Spleen (tissue), 11 donors: ENCODE measurements at regions not wholly inside any gene's neighbourhood (a gene's known extent, or its start where the extent isn't known, plus 50 kb on each side); places are given as distances from the start of the nearest gene placed in this dataset.

Source experiments
- DNase-seq: peaks from one replicate; pipeline ENCODE4 v3.0.0-alpha.2; 2020
- H3K27ac ChIP-seq, 8 donors: fragments of 200-600 bp; sonication (generic) in 7 of 8; 1 replicate in 4 of 8; 2 replicates in 4 of 8; pipeline versions ENCODE4 v1.5.0 to v1.8.0; 2016 to 2021; ENCODE audit warnings: inconsistent platforms in 4 of 8, mild to moderate bottlenecking in 4 of 8, moderate library complexity in 1 of 8
- H3K27me3 ChIP-seq, 7 donors: fragments of 200-600 bp; sonication (generic) in 6 of 7; replicated peaks in 1 of 7; 1 replicate in 4 of 7; 2 replicates in 3 of 7; pipeline versions ENCODE4 v1.5.0 to v1.8.0; 2016 to 2021; ENCODE audit warnings: inconsistent platforms in 3 of 7, mild to moderate bottlenecking in 1 of 7
- H3K36me3 ChIP-seq, 6 donors: fragments of 200-600 bp; sonication (generic) in 5 of 6; 1 replicate in 4 of 6; 2 replicates in 2 of 6; pipeline versions ENCODE4 v1.5.0 to v1.8.0; 2016 to 2021; ENCODE audit warnings: inconsistent platforms in 2 of 6
- H3K4me1 ChIP-seq, 6 donors: fragments of 200-600 bp; sonication (generic) in 5 of 6; 1 replicate in 3 of 6; 2 replicates in 3 of 6; pipeline versions ENCODE4 v1.5.0 to v1.8.0; 2016 to 2021; ENCODE audit warnings: inconsistent platforms in 3 of 6
- H3K4me3 ChIP-seq, 8 donors: fragments of 200-600 bp; sonication (generic) in 7 of 8; 1 replicate in 4 of 8; 2 replicates in 4 of 8; pipeline versions ENCODE4 v1.5.0 to v1.8.0; 2016 to 2021; ENCODE audit warnings: inconsistent platforms in 4 of 8, mild to moderate bottlenecking in 4 of 8, moderate library complexity in 2 of 8
- H3K9me3 ChIP-seq, 8 donors: fragments of 200-600 bp; sonication (generic) in 7 of 8; 1 replicate in 4 of 8; 2 replicates in 4 of 8; pipeline versions ENCODE4 v1.5.0 to v1.8.0; 2016 to 2021; ENCODE audit warnings: inconsistent platforms in 4 of 8
- CTCF ChIP-seq, 11 experiments: fragments of 200-600 bp in 7 of 11; fragments of 450-650 bp in 4 of 11; sonication (generic) in 4 of 11; IDR thresholded peaks in 8 of 11; conservative IDR thresholded peaks in 3 of 11; 1 replicate in 7 of 11; 2 replicates in 4 of 11; pipeline versions ENCODE4 v1.4.0 to v1.8.0; 2016 to 2021; ENCODE audit warnings: antibody characterized with exemption in 11 of 11, inconsistent platforms in 4 of 11, mild to moderate bottlenecking in 1 of 11
- POLR2A ChIP-seq, 3 donors: fragments of 450-650 bp; IDR thresholded peaks; one replicate each; pipeline ENCODE4 v1.5.1; 2017; ENCODE audit warnings: antibody characterized with exemption in 3 of 3, mild to moderate bottlenecking in 1 of 3
- POLR2AphosphoS5 ChIP-seq, 3 donors: sonication (generic); formaldehyde crosslinking; IDR thresholded peaks; one replicate each; pipeline ENCODE4 v1.5.1; 2017; ENCODE audit warnings: antibody characterized with exemption in 3 of 3
- WGBS, 5 donors: extraction: QIAGEN DNeasy Blood & Tissue Kit in 3 of 5; methylation state at CpG; one replicate each; pipeline versions ENCODE4 v1.1.5 to v1.1.7; 2013 to 2018; 5-methylcytosine and 5-hydroxymethylcytosine counted together
- intact Hi-C: fragments of 100-400 bp; cut with DNase I; formaldehyde crosslinking; loops from one replicate; pipeline ENCODE4 v1.15.0; 2023; ENCODE audit warnings: low total_unique reads
- donor health status: healthy with polysubstance abuse.
- donor health status: DM: no; HTN: no; CAD: no; lungs with moderate emphysema.
- donor health status: DM: no; HTN: no; CAD: no.
- donor health status: Bipolar disorder and iron deficiency.
- donor health status: healthy.
- donor health status: DM: no; HTN: no; CAD: no.
- donor health status: DM: yes; HTN: yes; CAD: no.

DNA sequence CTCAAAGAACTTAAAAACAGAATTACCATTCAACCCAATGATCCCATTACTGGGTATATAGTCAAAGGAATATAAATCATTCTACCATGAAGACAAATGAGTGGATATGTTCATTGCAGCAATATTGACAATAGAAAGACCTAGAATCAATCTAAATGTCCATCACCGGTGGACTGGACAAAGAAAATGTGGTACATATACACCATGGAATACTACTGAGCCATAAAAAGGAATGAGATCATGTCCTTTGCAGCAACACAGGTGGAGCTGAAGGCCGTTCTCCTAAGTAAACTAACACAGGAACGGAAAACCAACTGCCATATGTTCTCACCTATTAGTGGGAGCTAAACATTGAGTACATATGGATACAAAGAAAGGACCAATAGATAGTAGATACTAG is 576.7 kb upstream of the CITED2 start:
- H3K36me3 ChIP-seq: no peaks in the 10 kb centered on the region
- TF ChIP-seq CTCF (IDR thresholded peaks at IDR 0.05 in 8 of 11, conservative IDR thresholded peaks at IDR 0.05 in 3 of 11): no peak
- TF ChIP-seq POLR2AphosphoS5 (IDR thresholded peaks at IDR 0.05): no peak
- TF ChIP-seq POLR2A (IDR thresholded peaks at IDR 0.05): no peak
- no peak overlapping the region for H3K27ac ChIP-seq
- no peak overlapping the region for H3K4me3 ChIP-seq
- H3K4me1 ChIP-seq: no peaks in the 10 kb centered on the region
- 57 to 75% (median 63%) methylated on average over 3 of the region's 3 CpGs for WGBS, 5 donors
- no peak for DNase-seq
- no peaks in the 10 kb centered on the region for H3K27me3 ChIP-seq
- H3K9me3 ChIP-seq: peaks cover 0 to 33% (median 18%) of the 10 kb centered on the region in 8 donors
- intact Hi-C loops: no loop called here

GRCh38 chr6:139944976-139945375 is 570.5 kb upstream of the CITED2 start:
- H3K4me3 ChIP-seq: no peak overlapping the region
- peaks cover 0 to 8% (median 5%) of the 10 kb centered on the region in 8 donors for H3K9me3 ChIP-seq
- DNase-seq: no peak
- TF ChIP-seq POLR2A (IDR thresholded peaks at IDR 0.05) (no peak), CTCF (IDR thresholded peaks at IDR 0.05 in 8 of 11, conservative IDR thresholded peaks at IDR 0.05 in 3 of 11) (no peak), POLR2AphosphoS5 (IDR thresholded peaks at IDR 0.05) (no peak)
- no peaks in the 10 kb centered on the region for H3K36me3 ChIP-seq
- 82 to 88% (median 86%) methylated on average over 2 of the region's 2 CpGs for WGBS, 5 donors
- H3K27ac ChIP-seq: no peak overlapping the region
- intact Hi-C loops: no loop called here
- peaks cover 0 to 9% (median 1%) of the 10 kb centered on the region in 6 donors for H3K4me1 ChIP-seq
- no peaks in the 10 kb centered on the region for H3K27me3 ChIP-seq

DNA sequence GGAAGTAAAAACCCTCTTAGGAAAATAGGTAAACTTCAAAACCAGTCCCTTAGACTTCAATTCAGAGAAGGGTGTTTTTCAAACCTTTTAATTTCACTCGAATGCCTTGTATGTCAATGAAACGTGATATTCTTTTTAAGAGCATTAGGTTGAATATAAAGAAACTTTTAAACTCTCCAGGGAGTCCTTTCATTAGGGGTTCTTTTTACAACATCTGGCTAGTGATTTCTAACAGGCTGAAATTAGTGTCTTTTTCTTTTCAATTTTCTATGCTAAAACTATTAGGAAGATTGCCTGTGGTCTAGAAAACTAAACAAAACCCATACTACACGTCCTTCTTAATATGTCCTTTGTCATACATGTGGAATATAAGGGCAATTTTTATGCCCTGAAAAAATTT is 569.7 kb upstream of the CITED2 start:
- TF ChIP-seq CTCF (IDR thresholded peaks at IDR 0.05 in 8 of 11, conservative IDR thresholded peaks at IDR 0.05 in 3 of 11) (no peak), POLR2AphosphoS5 (IDR thresholded peaks at IDR 0.05) (no peak), POLR2A (IDR thresholded peaks at IDR 0.05) (no peak)
- Histone ChIP-seq H3K4me1 (peaks cover 0 to 9% (median 1%) of the 10 kb centered on the region in 6 donors), H3K4me3 (no peak overlapping the region), H3K27me3 (no peaks in the 10 kb centered on the region), H3K27ac (no peak overlapping the region), H3K36me3 (no peaks in the 10 kb centered on the region), H3K9me3 (no peaks in the 10 kb centered on the region)
- intact Hi-C loops: no loop called here
- DNase-seq: no peak
- 79 to 86% (median 82%) methylated on average over 3 of the region's 3 CpGs for WGBS, 5 donors

- Histone ChIP-seq H3K4me3 (no peak overlapping the region), H3K9me3 (no peaks in the 10 kb centered on the region), H3K36me3 (no peaks in the 10 kb centered on the region), H3K27ac (no peak overlapping the region), H3K4me1 (peaks cover 0 to 9% (median 1%) of the 10 kb centered on the region in 6 donors), H3K27me3 (no peaks in the 10 kb centered on the region)
- DNase-seq: no peak
- TF ChIP-seq CTCF (IDR thresholded peaks at IDR 0.05 in 8 of 11, conservative IDR thresholded peaks at IDR 0.05 in 3 of 11): no peak
- no peak for TF ChIP-seq POLR2AphosphoS5 (IDR thresholded peaks at IDR 0.05)
- TF ChIP-seq POLR2A (IDR thresholded peaks at IDR 0.05): no peak
- intact Hi-C loops: no loop called here
These were observed 568.9 kb upstream of the CITED2 start for GRCh38 chr6:139943391-139943790.
